ENCODE measurements at regions not wholly inside any gene's neighbourhood (a gene's known extent, or its start where the extent isn't known, plus 50 kb on each side); places are given as distances from the start of the nearest gene placed in this dataset.

DNA sequence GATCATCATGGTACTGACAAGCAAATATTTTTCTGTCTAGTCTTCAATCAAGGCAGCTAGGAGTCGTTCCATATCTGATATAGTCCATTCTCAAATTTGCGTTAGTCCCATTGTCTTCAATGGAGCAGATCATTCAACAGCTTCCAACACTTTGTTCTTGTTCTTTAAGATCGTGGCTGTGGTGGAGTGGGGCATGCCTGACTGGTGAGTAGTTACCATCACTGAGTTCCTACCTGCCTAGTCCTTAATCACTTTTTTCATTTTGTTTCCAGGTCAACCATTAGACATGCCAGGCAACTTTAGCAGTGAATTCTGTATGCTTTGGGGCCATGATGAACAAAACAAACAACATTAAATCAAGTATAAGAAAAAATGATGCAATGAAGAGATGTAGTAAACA lies 693.1 kb upstream of the KIRREL3 start:
- TF ChIP-seq, protein P1, sequence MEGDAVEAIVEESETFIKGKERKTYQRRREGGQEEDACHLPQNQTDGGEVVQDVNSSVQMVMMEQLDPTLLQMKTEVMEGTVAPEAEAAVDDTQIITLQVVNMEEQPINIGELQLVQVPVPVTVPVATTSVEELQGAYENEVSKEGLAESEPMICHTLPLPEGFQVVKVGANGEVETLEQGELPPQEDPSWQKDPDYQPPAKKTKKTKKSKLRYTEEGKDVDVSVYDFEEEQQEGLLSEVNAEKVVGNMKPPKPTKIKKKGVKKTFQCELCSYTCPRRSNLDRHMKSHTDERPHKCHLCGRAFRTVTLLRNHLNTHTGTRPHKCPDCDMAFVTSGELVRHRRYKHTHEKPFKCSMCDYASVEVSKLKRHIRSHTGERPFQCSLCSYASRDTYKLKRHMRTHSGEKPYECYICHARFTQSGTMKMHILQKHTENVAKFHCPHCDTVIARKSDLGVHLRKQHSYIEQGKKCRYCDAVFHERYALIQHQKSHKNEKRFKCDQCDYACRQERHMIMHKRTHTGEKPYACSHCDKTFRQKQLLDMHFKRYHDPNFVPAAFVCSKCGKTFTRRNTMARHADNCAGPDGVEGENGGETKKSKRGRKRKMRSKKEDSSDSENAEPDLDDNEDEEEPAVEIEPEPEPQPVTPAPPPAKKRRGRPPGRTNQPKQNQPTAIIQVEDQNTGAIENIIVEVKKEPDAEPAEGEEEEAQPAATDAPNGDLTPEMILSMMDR (IDR thresholded peaks at IDR 0.05): no peak
- TF ChIP-seq POLR2A (IDR thresholded peaks at IDR 0.05): no peak
- TF ChIP-seq POLR2AphosphoS5 (IDR thresholded peaks at IDR 0.05): no peak

All from prostate gland (tissue), 2 donors.